ENCODE measurements at regions not wholly inside any gene's neighbourhood (a gene's known extent, or its start where the extent isn't known, plus 50 kb on each side); places are given as distances from the start of the nearest gene placed in this dataset.

DNA sequence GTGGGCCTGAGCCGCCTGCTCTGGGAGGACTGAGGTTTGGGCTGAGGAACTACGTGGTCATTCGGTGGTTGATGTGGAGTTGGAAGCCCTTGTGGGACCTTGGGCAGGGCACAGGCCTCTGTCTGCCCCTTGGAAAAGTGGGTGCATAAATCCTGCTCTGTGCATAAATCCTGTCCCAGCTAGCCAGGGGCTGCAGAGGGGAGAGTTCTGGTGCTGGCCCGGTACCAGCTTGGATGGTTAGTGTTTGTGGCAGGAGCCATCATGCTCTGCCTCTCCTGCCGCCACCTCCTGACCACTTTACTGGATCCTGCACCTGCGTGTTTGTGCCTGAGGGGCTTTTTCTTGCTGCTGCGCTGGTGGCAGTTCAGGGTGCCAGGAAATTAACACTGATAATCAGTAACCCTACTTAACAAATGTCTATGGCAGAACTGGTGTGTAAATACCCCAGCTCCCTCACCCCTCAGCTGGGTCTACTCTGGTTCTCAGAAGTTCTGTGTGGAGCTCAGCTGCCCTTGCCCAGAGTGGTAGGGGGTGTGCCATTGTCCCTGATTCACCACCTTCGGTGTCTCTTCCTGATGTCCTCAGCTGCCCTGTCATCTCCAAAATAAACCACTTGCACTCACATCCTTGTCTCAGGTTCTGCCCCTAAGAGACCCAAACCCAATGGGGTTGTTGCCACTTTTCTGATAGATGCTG is 156.8 kb downstream of the GLI2 start:
- no peak overlapping the region for H3K4me2 ChIP-seq

GRCh38 chr2:120892967-120893667 is 157.4 kb downstream of the GLI2 start:
- Histone ChIP-seq H3K36me3 (ENCODE audit: insufficient read depth) (no peaks in the 10 kb centered on the region), H3K27me3 (ENCODE audit: insufficient read depth, low read depth) (no peaks in the 10 kb centered on the region), H3K9ac (no peak overlapping the region), H4K20me1 (ENCODE audit: insufficient read depth) (no peaks in the 10 kb centered on the region), H3K4me2 (no peak overlapping the region), H3K27ac (no peak overlapping the region), H3K4me1 (ENCODE audit: low read depth, poor library complexity, severe bottlenecking) (no peaks in the 10 kb centered on the region), H2AFZ (ENCODE audit: low read depth) (no peak overlapping the region), H3K79me2 (ENCODE audit: insufficient read depth, low read depth) (no peaks in the 10 kb centered on the region), H3K4me3 (IDR thresholded peaks at IDR 0.05; ENCODE audit: insufficient read depth, low read depth, low read length) (no peak overlapping the region)
- TF ChIP-seq CTCF (conservative IDR thresholded peaks at IDR 0.05; ENCODE audit: low read depth, low read length) = no peak

More for the DNA sequence above, 156.8 kb downstream of the GLI2 start:
- Histone ChIP-seq H2AFZ (ENCODE audit: low read depth) (no peak overlapping the region), H3K27ac (no peak overlapping the region), H4K20me1 (ENCODE audit: insufficient read depth) (no peaks in the 10 kb centered on the region), H3K9ac (no peak overlapping the region), H3K4me3 (IDR thresholded peaks at IDR 0.05; ENCODE audit: insufficient read depth, low read depth, low read length) (no peak overlapping the region), H3K36me3 (ENCODE audit: insufficient read depth) (no peaks in the 10 kb centered on the region), H3K27me3 (ENCODE audit: insufficient read depth, low read depth) (no peaks in the 10 kb centered on the region), H3K4me1 (ENCODE audit: low read depth, poor library complexity, severe bottlenecking) (no peaks in the 10 kb centered on the region), H3K79me2 (ENCODE audit: insufficient read depth, low read depth) (no peaks in the 10 kb centered on the region)
- no peak for TF ChIP-seq CTCF (conservative IDR thresholded peaks at IDR 0.05; ENCODE audit: low read depth, low read length)

DNA sequence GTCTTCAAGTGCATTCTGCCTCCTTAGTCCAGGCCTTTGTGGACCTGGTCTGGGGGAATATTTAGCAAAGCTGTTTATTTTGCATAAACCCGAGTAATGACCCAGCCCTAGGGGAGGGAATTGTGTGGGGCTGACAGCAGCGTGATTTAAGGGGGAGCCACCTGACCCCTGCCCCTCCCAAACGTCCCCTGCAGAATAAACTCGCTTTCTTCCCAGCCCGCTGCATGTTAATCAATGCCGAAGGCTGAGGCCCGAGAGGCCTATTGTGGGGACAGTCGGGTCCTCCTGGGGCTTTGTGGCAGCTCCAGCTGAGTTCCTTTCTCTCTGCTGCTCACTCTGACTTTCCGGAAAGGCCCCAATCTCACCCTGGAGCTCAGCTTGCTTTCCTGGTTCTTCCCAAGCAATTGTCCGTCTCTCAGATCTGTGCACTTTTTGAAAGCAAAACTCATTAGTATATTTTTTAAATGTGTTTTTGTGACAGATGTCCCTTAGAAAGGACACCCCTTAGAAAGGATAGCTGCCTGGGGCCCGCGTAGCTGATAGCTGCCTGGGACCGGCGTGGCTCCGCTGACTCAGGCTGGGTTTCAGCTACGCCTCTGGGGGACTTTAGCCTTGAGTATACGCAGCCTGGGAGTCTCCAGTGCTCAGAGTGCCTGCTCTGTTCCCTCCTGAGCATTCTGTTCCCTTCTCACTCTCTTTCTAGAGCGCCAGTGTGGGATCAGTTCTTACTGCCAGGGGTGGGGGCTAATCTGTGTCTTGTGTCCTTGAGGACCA is 158.3 kb downstream of the GLI2 start:
- no peaks in the 10 kb centered on the region for H4K20me1 ChIP-seq (ENCODE audit: insufficient read depth)
- TF ChIP-seq CTCF (conservative IDR thresholded peaks at IDR 0.05; ENCODE audit: low read depth, low read length) = no peak
- H3K4me1 ChIP-seq (ENCODE audit: low read depth, poor library complexity, severe bottlenecking) = no peaks in the 10 kb centered on the region
- no peak overlapping the region for H3K4me3 ChIP-seq (IDR thresholded peaks at IDR 0.05; ENCODE audit: insufficient read depth, low read depth, low read length)
- no peaks in the 10 kb centered on the region for H3K79me2 ChIP-seq (ENCODE audit: insufficient read depth, low read depth)
- H3K36me3 ChIP-seq (ENCODE audit: insufficient read depth) = no peaks in the 10 kb centered on the region
- no peak overlapping the region for H2AFZ ChIP-seq (ENCODE audit: low read depth)
- no peak overlapping the region for H3K4me2 ChIP-seq
- no peaks in the 10 kb centered on the region for H3K27me3 ChIP-seq (ENCODE audit: insufficient read depth, low read depth)
- no peak overlapping the region for H3K27ac ChIP-seq
- no peak overlapping the region for H3K9ac ChIP-seq

- Histone ChIP-seq H3K4me3 (IDR thresholded peaks at IDR 0.05; ENCODE audit: insufficient read depth, low read depth, low read length) (no peak overlapping the region), H3K27ac (no peak overlapping the region), H3K4me1 (ENCODE audit: low read depth, poor library complexity, severe bottlenecking) (no peaks in the 10 kb centered on the region), H3K4me2 (no peak overlapping the region), H2AFZ (ENCODE audit: low read depth) (no peak overlapping the region), H3K79me2 (ENCODE audit: insufficient read depth, low read depth) (no peaks in the 10 kb centered on the region), H3K9ac (no peak overlapping the region), H3K36me3 (ENCODE audit: insufficient read depth) (no peaks in the 10 kb centered on the region), H4K20me1 (ENCODE audit: insufficient read depth) (no peaks in the 10 kb centered on the region), H3K27me3 (ENCODE audit: insufficient read depth, low read depth) (no peaks in the 10 kb centered on the region)
- no peak for TF ChIP-seq CTCF (conservative IDR thresholded peaks at IDR 0.05; ENCODE audit: low read depth, low read length)
These were observed 159.3 kb downstream of the GLI2 start for GRCh38 chr2:120894966-120895365.

All from KMS-11 (cell line).